HepG2 (cell line): ENCODE measurements at regions not wholly inside any gene's neighbourhood (a gene's known extent, or its start where the extent isn't known, plus 50 kb on each side); places are given as distances from the start of the nearest gene placed in this dataset.

Source experiments
- ATAC-seq: fragments of 200-7000 bp; cut with Tn5 transposase; 3 replicates; pipeline ENCODE4 v1.9.1; 2020; ENCODE audit warnings: mild to moderate bottlenecking, moderate library complexity
- BruUV-seq: library from RNA; stranded (reverse); fragments of 400-500 nt; replicated peaks from 2 replicates; lab custom pipeline; 2021; lab: Mats Ljungman, UMichigan
- CTCF ChIA-PET: fragments of 300-600 bp; formaldehyde crosslinking; extraction: SDS; loops from one replicate; lab custom pipeline; 2021; ENCODE audit warnings: low total read pairs, inconsistent platforms, low intra/inter-chr PET ratio; lab: Yijun Ruan, JAX
- POLR2A ChIA-PET: fragments of 350-600 bp; sonication (Branson Sonifier 250); formaldehyde crosslinking; loops from one replicate; lab custom pipeline; 2020; ENCODE audit warnings: antibody characterized with exemption, inconsistent platforms; lab: Yijun Ruan, JAX
- DNase-seq: peaks from one replicate; pipeline ENCODE4 v3.0.0-alpha.2; 2015; ENCODE audit warnings: low spot score
- FAIRE-seq: peaks from 3 replicates; lab custom pipeline; 2011; peaks lifted over from hg19 to GRCh38; lab: Jason Lieb, UNC
- H2AFZ ChIP-seq: one replicate; pipeline ENCODE4 v1.6.1; 2011; ENCODE audit warnings: low read length, inconsistent platforms
- H3K27ac ChIP-seq: fragments of 300-600 bp; 3 replicates; pipeline ENCODE4 v1.8.0; 2011; ENCODE audit warnings: mixed run types, mild to moderate bottlenecking, mixed read lengths, low read length, inconsistent platforms; ENCODE audit not compliant: insufficient read depth; ENCODE audit errors: extremely low read length
- H3K27me3 ChIP-seq, 2 experiments: fragments of 200-600 bp in 1 of 2; 2 replicates in 1 of 2; 3 replicates in 1 of 2; pipeline versions ENCODE4 v1.6.0 to v1.8.0; 2011; ENCODE audit warnings: low read length in 2 of 2, mild to moderate bottlenecking in 2 of 2, moderate library complexity in 2 of 2, inconsistent platforms in 1 of 2; ENCODE audit not compliant: insufficient read depth in 2 of 2, control insufficient read depth in 1 of 2
- H3K36me3 ChIP-seq, 2 experiments: fragments of 200-600 bp in 1 of 2; replicated peaks in 1 of 2; 2 replicates in 1 of 2; 3 replicates in 1 of 2; pipeline versions ENCODE4 v1.5.1 to v1.8.0; 2011; ENCODE audit warnings: low read length in 2 of 2, inconsistent platforms in 1 of 2; ENCODE audit not compliant: insufficient read depth in 2 of 2, control insufficient read depth in 1 of 2
- H3K4me1 ChIP-seq: 2 replicates; pipeline ENCODE4 v1.5.1; 2012; ENCODE audit warnings: low read length, inconsistent platforms; ENCODE audit not compliant: insufficient read depth
- H3K4me2 ChIP-seq: 2 replicates; pipeline ENCODE4 v1.6.0; 2011; ENCODE audit warnings: low read depth, low read length, inconsistent platforms
- H3K4me3 ChIP-seq, 3 experiments: fragments of 200-600 bp in 1 of 3; sonication (generic), shearing (Covaris generic) in 1 of 3; replicated peaks in 1 of 3; 2 replicates each; pipeline ENCODE4 v1.5.1; 2011 to 2016; ENCODE audit warnings: low read length in 3 of 3, inconsistent platforms in 2 of 3, low read depth in 2 of 3, mild to moderate bottlenecking in 2 of 3, control low read depth in 1 of 3, mixed read lengths in 1 of 3; ENCODE audit not compliant: insufficient read depth in 1 of 3
- H3K79me2 ChIP-seq: one replicate; pipeline ENCODE4 v1.6.1; 2011; ENCODE audit warnings: low read length, inconsistent platforms; ENCODE audit not compliant: insufficient read depth
- H3K9ac ChIP-seq: 2 replicates; pipeline ENCODE4 v1.6.0; 2011; ENCODE audit warnings: mild to moderate bottlenecking, low read depth, low read length, inconsistent platforms; ENCODE audit not compliant: insufficient read depth
- H3K9me3 ChIP-seq: 2 replicates; pipeline ENCODE4 v1.5.1; 2012; ENCODE audit warnings: mild to moderate bottlenecking, low read length
- H4K20me1 ChIP-seq: 2 replicates; pipeline ENCODE4 v1.6.0; 2011; ENCODE audit warnings: inconsistent platforms, mild to moderate bottlenecking, low read length, moderate library complexity; ENCODE audit not compliant: insufficient read depth
- CTCF ChIP-seq: sonication (generic); formaldehyde crosslinking; IDR thresholded peaks from 2 replicates; pipeline ENCODE4 v1.5.0; 2020; ENCODE audit warnings: mild to moderate bottlenecking, missing genetic modification reagents, moderate library complexity
- EEA1 ChIP-seq: sonication (generic); formaldehyde crosslinking; IDR thresholded peaks from 2 replicates; pipeline ENCODE4 v1.5.1; 2020; ENCODE audit warnings: mild to moderate bottlenecking, missing genetic modification reagents, borderline replicate concordance
- FOXJ3 ChIP-seq: sonication (generic); formaldehyde crosslinking; IDR thresholded peaks from 2 replicates; pipeline ENCODE4 v1.4.0; 2020; ENCODE audit warnings: missing genetic modification reagents, mild to moderate bottlenecking, borderline replicate concordance
- GABPA ChIP-seq, 2 experiments: IDR thresholded peaks; 2 replicates each; pipeline ENCODE4 v1.6.1; 2011 to 2016; ENCODE audit warnings: low read depth in 2 of 2, low read length in 1 of 2, missing biosample characterization in 1 of 2, missing genetic modification characterization in 1 of 2
- NFAT5 ChIP-seq: sonication (generic); formaldehyde crosslinking; IDR thresholded peaks from 2 replicates; pipeline ENCODE4 v1.4.0; 2020; ENCODE audit warnings: missing genetic modification reagents
- SIX4 ChIP-seq: sonication (generic); formaldehyde crosslinking; IDR thresholded peaks from 2 replicates; pipeline ENCODE4 v1.4.0; 2020; ENCODE audit warnings: missing genetic modification reagents
- ZBTB10 ChIP-seq: sonication (generic); formaldehyde crosslinking; IDR thresholded peaks from 2 replicates; pipeline ENCODE4 v1.4.0; 2020; ENCODE audit warnings: missing genetic modification reagents, borderline replicate concordance
- ZFP36L2 ChIP-seq: sonication (generic); formaldehyde crosslinking; IDR thresholded peaks from 2 replicates; pipeline ENCODE4 v1.4.0; 2020; ENCODE audit warnings: missing genetic modification reagents
- ZFX ChIP-seq: sonication (generic); formaldehyde crosslinking; IDR thresholded peaks from 2 replicates; pipeline ENCODE4 v1.4.0; 2020; ENCODE audit warnings: mild to moderate bottlenecking, low read depth, missing genetic modification reagents, moderate library complexity
- ZKSCAN5 ChIP-seq: sonication (generic); formaldehyde crosslinking; IDR thresholded peaks from 2 replicates; pipeline ENCODE4 v1.5.1; 2020; ENCODE audit warnings: mild to moderate bottlenecking, missing genetic modification reagents
- ZNF337 ChIP-seq: sonication (generic); formaldehyde crosslinking; IDR thresholded peaks from 2 replicates; pipeline ENCODE4 v1.5.1; 2020; ENCODE audit warnings: missing genetic modification reagents, low read depth, mild to moderate bottlenecking, borderline replicate concordance
- ZNF747 ChIP-seq: sonication (generic); formaldehyde crosslinking; IDR thresholded peaks from 2 replicates; pipeline ENCODE4 v1.8.1; 2023; ENCODE audit warnings: missing genetic modification reagents, mild to moderate bottlenecking, borderline replicate concordance
- WGBS: methylation state at CpG from one replicate; pipeline ENCODE4 v1.1.6; 2017; ENCODE audit warnings: low lambda C conversion rate; 5-methylcytosine and 5-hydroxymethylcytosine counted together
- in situ Hi-C: cut with HindIII; loops from 2 replicates; pipeline ENCODE4 v1.10.0; 2017; ENCODE audit warnings: low pct_unique_long_range_greater_than_20kb; ENCODE audit not compliant: extremely low pct_ligation_motif_present
- intact Hi-C: fragments of 100-400 bp; cut with micrococcal nuclease; formaldehyde crosslinking; loops from one replicate; pipeline ENCODE4 v1.10.0; 2022; ENCODE audit not compliant: unreplicated experiment

- TF ChIP-seq CTCF (CRISPR knock-in tag) = peak; percentile 76
- no peak for TF ChIP-seq ZFP36L2
- no peak for TF ChIP-seq FOXJ3 (CRISPR knock-in tag)
- TF ChIP-seq ZBTB10 = no peak
- TF ChIP-seq, all 625 proteins: peak for 5
Observed at GRCh38 chr3:28667646-28668621, 319.3 kb upstream of the AZI2 start (continued).

GRCh38 chr3:28669870-28670269, 321.2 kb upstream of the AZI2 start:
- in situ Hi-C loops (no loop called here), intact Hi-C loops (no loop called here)
- CTCF ChIA-PET = no interaction called here
- H4K20me1 ChIP-seq = no peaks in the 10 kb centered on the region
- no peaks in the 10 kb centered on the region for H3K9me3 ChIP-seq
- H3K36me3 ChIP-seq = no peaks in the 10 kb centered on the region
- ATAC-seq (no peak), DNase-seq (no peak), FAIRE-seq (no peak)
- no peak overlapping the region for H3K4me3 ChIP-seq
- no peak overlapping the region for H2AFZ ChIP-seq
- POLR2A ChIA-PET = no interaction called here
- WGBS = 24% methylated on average over 2 of the region's 2 CpGs
- no peaks in the 10 kb centered on the region for H3K79me2 ChIP-seq
- H3K27me3 ChIP-seq = no peaks in the 10 kb centered on the region
- H3K27ac ChIP-seq = no peak overlapping the region
- H3K9ac ChIP-seq = no peak overlapping the region
- no TSS peak for BruUV-seq
- H3K4me2 ChIP-seq = no peak overlapping the region
- no peaks in the 10 kb centered on the region for H3K4me1 ChIP-seq
- TF ChIP-seq ZNF747 (CRISPR knock-in tag) = no peak
- TF ChIP-seq GABPA (IDR thresholded peaks at IDR 0.05; ENCODE audit: low read depth, low read length) = no peak
- TF ChIP-seq GABPA (CRISPR knock-in tag; IDR thresholded peaks at IDR 0.05; ENCODE audit: low read depth) = no peak
- TF ChIP-seq SIX4 (CRISPR knock-in tag) = no peak
- no peak for TF ChIP-seq EEA1 (CRISPR knock-in tag)
- TF ChIP-seq NFAT5 (CRISPR knock-in tag) = no peak
- TF ChIP-seq ZKSCAN5 = no peak
- TF ChIP-seq ZNF337 (CRISPR knock-in tag) = no peak
- no peak for TF ChIP-seq ZFX (CRISPR knock-in tag)
